ENCODE measurements at regions not wholly inside any gene's neighbourhood (a gene's known extent, or its start where the extent isn't known, plus 50 kb on each side); places are given as distances from the start of the nearest gene placed in this dataset.

DNA sequence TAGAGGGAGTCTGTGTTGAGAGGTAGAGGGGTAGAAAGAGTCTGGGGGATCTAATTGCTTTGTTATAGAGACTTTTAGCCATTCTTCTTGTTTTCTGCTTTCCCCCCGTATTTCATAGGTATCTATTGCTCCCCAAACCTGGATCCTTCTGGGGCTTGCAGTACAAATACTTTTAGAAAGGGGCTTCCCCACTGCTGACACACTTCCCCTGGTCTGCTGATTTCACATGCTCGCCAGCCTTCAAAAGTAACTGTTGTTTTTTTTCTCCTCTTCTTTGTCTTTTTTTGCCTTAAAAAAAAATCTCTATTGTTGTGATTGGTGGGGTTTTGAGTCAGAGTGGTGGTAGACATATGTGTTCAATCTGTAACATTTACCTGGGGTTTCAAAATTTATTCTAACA lies 300.6 kb upstream of the AZI2 start:
- DNase-seq = no peak

DNA sequence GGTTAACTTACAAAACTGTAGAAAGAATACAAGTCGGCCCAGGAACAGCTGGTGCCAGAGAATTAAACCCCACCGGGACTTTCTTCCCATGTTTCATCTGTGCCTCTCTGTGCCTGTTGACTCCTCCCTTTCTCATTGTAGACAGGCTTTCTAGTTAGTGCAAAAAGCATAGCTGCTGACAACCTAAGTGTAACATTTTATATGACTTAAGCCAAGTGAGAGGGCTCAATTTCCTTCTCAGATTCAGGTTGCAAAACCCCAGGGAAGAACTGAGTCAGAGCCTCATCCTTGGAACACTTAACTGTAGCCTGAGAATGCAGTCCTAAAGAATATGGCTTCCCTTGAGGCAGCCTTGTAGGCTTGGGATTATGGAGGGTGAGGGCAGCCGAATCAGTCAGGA lies 302.5 kb upstream of the AZI2 start:
- no peak for DNase-seq

DNA sequence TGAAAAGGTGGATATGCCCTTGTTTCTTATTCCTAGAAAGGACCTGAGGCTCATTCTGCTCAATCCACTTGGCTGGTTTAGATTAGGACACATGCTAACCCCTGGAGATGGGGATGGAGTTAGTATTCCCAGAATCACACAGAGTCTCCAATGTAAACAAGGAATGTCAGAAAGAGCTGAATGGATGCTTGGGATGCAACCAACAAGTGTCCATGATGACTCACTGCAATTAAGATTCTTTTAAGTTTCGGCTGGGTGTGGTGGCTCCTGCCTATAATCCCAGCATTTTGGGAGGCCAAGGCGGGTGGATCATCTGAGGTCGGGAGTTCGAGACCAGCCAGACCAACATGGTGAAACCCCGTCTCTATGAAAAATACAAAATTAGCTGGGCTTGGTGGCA lies 315.5 kb upstream of the AZI2 start:
- DNase-seq = no peak

DNA sequence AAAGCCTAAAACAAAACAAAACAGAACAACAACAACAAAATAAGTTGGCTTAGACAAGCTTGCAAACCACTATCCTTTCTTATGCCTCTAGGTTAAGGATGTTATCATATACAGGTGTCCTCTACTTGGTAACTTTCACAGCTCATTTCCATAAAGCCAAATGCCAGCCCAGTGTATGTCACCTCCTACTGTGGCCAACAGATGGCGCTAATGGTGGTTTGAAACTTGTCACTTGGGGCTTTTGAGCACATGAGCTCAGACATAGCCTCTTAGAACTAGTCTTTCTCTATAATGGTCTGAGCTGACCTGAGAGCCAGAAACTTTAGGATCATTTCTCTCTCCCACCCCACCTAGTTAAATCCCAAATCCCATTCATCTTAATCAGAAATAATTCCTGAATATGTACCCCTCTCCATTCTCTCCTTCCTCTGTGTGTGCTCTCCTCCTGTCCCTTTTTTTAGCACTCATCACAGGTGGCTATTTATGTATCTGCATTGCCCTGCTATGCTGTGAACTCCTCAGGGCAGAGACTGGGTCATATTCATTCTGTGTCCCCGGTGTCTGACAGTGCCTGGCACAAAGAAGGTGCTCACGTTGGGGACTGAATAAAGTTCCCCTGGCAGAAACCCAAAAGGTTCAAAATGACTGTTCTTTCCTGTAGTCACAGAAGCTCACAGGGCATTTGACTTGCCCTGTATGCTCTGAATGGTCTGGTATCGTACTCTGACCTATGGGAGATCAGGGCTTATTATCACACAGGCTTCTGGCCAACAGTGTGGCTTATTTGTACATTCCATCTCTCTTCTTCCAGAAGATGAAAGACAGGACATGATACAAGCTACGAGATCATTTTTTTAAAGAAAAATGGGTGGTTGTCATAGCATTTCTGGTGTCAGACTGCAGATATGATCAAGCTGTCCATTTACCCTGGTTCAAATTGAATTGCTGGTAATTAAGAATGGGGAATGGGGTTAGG lies 319.3 kb upstream of the AZI2 start:
- DNase-seq = peak; percentile 75

DNA sequence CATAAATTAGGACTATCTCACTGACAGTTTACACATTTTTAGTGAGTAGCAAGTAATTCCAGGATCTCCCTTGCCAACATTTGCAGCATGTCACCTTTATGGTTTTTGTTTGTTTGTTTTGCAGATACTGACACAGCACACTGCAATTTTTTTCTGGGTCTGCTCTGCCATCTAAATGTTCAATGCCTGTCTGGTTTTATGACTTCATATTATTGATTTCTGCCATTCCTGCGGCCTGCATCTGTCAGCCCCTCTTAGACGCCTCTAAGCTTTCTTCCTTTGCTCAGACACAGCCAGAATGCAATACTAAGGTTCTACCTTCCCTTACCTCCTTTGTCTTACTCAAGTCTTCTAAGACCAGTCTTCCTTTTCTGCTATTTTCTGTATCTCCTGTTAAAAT lies 321.2 kb upstream of the AZI2 start:
- DNase-seq = no peak

DNA sequence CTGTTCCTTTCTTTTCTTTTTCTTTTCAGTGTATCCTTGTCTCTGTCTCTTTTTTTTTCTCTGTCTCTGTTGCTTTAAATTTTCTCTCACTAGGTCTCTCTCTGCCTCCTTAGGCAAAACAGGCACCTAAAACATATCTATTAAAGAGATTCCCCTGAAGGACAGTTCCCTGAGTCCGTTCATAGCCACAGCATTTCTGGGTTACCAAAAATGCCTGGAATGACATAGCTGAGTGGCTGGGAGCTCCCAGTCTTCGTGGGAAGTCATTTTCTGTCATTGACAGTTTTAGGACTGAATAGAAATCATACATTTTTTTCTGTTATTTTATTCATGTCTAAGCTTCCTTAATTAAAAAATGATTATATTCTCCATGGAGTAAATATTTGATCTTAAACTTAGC lies 323.8 kb upstream of the AZI2 start:
- DNase-seq = no peak

DNA sequence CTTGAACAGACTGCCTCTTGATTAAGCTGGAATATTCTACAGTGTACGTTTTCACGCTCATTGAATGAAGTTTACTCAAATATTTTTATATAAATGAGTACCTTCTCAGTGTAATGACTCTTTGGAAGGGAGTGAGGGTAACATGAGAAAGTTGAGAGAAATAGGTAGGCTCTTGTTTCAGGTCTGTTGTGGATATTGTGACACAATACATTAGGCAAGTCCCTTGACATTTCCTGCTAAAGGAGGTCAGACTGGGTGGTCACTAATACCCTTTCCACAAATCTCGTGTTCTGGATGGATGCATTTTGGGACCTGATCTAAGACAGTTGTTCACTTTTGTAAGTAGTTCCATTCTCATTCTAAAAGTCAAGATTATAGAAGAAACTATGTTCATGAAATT lies 324.8 kb upstream of the AZI2 start:
- no peak for DNase-seq

DNA sequence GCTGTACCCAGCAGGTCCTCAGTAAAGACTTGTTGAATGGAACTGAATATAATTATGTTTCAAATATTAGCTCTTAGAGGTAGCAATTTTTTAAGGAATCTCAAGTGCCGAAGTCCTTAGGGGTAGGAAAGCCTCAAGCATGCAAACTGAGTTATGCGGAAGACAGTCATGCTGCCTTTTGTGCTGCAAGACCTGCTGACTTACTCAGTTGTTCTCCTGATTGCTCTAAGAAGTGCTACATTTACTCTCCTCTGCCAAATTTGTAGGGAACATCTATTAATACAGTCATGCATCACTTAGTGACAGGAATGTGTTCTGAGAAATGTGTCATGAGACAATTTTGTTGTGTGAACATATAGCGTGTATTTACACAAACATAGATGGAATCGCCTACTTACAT lies 325.6 kb upstream of the AZI2 start:
- DNase-seq = no peak

DNA sequence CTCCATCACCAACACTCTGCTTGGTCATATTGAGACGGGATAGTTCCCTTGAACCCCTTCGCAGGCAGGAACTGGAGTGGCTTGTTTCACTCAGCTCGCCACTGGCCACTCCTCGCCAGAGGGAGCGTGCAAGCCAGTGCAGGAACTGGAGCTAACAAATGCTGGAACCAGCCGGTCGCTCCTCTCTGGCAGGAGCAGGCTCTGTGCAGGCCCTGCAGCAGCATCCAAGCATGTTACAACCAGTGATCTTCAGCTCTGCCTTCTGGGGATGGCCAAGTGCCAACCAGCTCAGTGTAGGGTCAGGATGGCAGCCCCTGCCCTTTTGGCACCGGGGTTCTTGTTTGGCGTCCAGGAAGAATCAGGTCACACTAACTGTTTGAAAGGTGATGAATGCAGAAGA lies 329.0 kb upstream of the AZI2 start:
- DNase-seq = no peak

DNA sequence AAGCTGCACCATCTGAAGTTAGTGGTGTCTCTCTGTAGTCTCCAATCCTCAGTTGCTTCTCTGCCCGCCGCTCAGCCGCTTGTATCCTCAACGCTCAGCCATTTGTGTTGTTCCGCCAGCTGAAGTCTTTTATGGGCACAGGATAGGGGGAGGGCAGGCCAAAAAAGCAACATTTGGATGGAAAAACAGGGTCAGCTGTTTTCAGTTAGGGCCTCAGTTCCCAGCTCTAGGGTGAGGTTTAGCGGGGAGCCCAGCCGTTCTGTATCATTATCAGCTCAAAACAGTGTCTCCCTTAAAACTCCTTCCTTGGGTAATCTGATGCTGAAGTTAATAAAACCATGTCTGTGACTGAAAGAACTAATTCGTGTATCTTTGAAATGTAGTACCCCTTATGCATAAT lies 329.5 kb upstream of the AZI2 start:
- no peak for DNase-seq

DNA sequence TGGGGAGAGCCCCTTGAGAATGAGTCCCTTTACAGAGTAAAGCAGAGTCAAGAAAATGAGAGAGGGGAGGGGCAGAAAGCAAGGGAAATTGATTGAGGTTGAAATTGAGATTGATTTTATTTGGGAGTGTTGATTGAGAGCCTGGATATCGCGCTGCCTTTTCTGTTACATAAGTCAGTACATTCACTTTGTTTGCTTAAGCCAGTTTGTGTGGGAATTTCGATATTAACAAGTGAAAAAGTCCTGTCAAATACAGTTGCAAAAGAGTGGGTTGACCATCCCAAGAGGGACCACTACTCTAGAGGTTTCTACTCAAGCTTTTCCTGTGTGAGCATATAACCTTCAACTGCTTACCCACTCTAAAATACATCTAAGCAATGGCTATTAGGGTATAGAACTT lies 331.4 kb upstream of the AZI2 start:
- DNase-seq = no peak

DNA sequence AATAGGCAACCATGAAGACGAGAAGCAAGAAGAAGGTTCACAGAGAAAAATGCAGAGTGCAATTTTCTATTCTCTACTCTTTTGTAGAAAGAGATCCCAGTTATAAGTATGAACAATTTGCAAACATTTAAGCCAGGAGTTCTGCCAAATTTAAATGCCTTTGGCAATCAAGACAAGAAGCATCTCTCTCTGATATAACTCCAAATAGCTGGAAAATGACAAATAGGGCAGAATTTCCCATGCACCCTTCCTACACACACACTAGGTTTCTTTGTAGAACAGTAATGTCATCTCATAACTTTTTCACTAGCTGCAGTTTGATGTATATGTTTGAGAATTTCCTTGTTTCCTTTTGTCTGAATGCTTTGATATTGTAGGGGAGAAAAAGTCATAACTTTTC lies 333.5 kb upstream of the AZI2 start:
- DNase-seq = no peak

DNA sequence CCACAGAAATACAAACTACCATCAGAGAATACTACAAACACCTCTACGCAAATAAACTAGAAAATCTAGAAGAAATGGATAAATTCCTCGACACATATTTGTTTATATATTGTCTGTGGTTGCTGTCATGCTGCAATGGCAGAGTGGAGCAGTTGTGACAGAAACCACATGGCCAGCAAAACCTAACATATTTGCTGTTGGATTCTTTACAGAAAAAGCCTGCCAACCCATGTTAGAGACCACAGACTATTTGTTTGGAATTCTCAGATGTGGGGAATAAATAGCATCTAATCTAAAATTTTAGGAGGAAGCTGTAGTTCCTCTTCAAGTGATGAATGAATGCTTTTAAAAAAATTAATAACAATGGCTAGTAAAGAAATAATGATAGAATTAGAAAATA lies 341.6 kb upstream of the AZI2 start:
- no peak for DNase-seq

DNA sequence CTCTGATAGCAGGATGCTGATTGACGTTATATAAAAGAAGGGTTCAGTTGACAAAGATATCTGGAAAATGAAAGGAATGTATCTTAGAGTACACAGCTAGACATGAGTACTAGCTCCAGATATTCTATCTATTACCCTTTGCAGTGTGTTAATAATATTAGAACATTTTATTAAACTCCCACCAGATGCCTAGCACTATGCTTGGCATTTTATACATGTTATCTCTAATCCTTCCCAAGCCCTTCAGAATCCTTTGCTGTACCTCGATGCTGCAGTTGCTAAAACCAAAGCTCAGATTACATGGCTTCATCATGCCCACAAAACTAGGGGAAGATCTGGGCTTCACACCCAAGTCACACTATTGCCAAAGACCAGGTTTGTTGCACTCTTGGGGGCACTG lies 350.1 kb upstream of the AZI2 start:
- no peak for DNase-seq

DNA sequence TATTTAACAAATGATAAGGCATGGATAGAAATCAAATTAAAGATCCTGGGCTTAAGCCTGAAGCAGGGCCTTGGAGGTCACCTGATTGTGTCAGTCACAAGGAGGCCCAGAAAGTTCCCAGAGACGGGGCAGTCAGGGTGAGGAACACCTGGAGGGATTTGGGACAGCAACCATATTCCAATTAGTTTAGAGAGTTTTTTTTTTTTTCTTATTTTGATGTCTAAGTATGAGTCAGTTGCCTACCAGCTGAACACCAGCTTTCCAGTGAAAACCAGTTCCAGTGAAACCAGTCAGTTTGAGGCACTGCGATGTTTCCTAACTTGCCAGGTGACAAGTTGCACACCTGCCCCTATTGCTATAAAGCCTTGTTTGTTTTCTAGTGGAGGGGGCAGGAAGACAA lies 350.7 kb upstream of the AZI2 start:
- DNase-seq = no peak

DNA sequence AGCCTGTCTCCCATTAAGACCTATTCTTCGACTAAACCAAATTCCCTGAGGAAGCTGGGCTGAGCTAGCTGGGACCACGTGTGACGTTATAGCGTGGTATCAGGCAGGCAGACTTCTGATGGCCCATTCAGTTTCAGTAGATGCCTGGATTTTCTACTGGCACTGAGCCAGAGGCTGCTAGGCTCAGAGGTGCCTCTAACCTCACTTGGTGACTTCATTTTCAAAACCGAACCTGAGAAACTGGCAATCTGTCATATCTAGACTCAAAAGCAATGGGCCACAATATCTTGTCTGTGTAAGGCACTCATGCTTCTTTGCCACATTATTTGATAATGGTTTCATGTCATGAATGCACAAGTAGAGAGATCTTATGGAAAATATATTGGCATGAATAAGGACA lies 352.1 kb upstream of the AZI2 start:
- DNase-seq = no peak

DNA sequence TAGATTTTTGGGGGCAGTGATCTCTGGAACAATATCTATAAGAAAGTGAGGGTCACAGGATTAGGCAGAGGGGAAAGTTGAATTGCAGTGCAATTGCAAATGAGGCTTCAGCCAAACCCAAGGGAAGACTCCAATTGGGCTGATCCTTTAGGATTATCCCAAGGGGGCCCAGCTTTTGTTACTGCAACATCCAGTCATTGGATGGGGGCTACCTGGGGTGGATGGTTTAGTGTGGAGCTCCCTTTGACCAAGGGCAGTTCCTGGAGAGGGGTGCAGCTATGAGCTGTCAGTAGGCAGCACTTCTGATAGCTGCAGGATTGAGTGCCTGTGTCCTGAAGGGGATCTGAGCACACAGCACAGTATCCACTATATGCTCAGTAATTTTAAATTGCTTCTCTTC lies 355.2 kb upstream of the AZI2 start:
- no peak for DNase-seq

DNA sequence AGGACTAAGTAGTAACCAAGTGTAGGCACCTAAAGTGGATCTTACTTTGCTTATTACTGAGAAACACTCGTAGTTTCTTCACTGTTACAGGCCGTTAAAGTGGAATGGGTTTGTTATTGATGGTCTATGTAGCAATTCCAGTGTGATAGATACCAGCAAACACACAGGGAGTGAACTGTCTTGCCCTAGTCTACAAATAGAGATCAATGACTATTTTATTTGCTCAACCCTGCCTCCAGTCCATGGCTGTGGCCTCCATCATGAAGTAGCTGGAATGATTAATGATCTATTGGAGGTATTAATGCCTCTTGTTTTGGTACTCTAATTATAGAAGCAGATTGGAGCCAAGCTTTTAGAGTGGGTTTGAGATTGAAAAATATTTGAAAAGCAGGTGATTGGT lies 362.7 kb upstream of the AZI2 start:
- no peak for DNase-seq

DNA sequence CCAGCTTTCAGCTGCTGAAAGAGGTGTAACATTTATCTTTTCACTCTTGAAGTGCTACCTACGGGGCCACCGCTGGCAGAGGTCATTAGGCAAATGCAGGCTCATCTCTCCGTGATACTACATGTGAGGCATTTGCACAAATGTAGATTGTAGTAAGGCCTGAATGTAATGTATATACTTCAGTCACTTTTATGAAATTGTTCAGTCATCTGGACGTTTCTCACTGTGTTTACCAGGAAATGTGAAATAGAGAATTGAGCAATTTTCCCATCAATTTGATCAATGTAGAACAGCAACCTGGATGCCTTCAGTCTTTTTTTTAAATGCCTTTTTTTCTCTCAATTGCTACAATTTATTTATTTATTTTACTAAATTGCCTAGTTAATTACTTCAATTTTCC lies 368.3 kb upstream of the AZI2 start:
- DNase-seq = no peak

DNA sequence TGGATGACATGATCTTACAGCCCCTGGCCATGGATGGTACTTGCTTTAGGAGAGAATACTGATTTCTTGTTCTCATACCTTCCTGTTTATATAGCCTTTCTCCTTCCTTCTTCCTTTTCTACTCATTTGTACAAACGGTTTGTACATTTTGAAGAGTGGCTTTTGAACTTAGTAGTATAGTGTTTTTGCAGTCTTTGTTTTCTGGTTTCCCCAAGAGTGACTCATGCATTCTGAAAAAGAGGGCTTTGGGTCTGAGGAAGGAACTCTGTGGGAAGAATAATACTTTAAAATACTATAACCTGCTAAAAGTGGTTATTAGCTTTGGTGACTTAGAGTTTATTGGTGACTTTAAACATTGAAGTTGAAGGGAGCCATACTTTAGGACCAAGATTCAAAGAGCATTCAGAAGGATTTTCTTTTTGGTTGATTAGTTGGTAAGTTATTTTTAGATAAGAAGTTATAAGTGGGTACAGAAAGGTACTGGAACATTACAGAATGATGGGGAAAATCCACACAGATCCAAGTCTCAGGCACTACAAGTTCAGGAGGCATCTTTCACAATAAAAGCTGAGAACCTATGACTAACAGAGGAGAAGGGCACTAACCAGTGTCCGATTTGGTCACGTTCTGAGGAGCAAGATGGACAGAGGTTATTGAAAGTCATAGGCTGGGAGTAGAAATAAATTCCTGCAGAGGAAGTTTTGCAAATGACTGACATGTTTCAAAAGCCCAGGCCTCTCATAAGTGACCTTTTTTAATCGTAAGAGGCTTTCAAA lies 369.6 kb upstream of the AZI2 start:
- DNase-seq = no peak

DNA sequence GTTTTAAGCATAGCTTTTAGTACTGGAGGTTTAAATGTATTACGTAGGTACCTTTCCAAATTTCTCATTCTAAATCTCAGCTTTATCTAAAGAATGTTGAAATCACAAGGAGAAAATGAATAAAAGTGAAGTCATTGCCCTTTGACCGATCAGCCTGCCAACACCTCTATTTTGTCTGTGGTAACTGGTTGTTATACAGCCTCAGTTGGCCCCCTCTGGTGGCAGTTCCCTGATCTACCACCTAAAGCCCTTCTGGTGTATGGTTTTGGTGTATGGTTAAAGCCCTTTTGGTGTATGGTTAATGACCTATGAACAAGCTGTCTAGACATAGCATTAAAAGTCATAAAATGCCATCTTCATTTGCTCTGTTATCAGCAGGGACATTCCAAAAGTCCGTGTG lies 378.2 kb upstream of the AZI2 start:
- DNase-seq = no peak

DNA sequence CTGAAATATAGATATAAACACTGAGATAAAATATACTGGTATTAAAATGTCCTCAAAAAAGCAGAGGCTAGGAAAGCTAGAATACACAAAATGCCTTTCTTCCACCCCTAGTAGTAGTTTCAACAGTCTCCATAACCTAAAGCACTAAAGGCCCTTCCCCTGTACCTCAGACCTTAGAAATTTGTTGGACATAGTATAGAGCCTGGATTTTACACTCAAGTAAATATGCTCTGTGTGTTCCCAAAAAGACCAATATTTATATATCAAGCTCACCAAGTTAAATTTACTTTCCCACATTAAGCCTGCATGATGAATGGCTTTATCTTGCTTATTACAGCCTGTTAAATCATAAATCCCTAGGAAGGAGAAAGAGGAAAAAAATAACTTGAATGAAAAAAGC lies 378.7 kb upstream of the AZI2 start:
- DNase-seq = no peak

DNA sequence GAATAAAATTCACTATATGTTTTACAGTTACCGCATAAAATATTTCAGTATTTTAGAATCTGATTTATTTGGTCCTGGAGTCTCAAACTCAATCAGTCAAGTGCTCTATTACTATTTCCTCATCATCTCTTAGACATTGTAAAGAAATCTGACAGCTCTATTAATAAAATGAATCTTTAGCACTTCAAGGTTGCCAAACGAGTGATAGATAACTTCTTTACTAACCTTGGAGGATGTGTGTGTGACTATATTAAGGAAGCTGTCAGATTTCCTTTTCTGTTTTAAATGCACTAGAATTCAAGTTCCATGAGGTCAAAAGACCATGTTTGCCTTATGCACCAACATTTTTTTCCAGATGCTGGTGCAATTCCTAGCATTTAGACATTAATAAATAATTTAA lies 389.8 kb upstream of the AZI2 start:
- DNase-seq = no peak

DNA sequence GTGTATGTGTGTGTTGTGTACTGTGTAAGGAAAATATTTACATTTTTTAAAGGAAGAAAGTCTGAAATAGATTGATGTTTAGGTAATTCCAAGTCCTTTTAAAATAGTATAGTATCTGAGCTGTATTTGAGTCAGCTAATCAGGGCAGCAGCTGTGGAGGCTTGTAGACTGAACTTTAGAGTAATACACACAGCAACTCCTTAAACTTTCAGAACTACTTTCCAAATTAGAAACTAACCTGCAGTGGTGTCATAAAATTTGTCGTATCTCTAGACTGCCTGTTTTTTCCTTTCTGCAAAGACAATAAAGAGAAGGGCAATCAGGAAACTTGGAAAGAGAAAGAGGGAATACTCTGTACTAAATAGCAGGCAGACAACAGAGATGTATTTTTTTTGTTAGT lies 391.0 kb upstream of the AZI2 start:
- DNase-seq = no peak

DNA sequence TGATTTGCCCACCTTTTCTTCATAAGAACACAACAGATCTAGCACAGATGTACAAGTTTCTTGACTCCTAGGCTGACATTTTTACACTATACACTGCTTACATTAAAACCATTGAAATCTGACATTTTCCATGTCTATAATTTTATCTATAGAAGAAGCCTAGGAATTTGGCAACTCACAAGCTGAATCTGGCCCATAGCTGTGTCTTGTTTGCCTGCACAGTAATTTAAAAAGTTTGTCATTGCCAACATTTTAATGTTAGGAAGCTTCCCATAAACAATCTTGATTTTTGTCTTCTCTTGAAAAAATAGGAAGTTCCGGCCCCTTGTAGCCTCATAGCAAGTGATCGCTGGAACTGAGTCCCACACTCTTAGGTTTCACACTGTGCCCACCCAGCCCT lies 394.6 kb upstream of the AZI2 start:
- DNase-seq = no peak

Data from activated effector memory CD4-positive, alpha-beta T cell treated with anti-CD3 and anti-CD28 coated beads, Interleukin-2, amount 50 U/mL, for 16 hours (primary cell).